ENCODE measurements at regions not wholly inside any gene's neighbourhood (a gene's known extent, or its start where the extent isn't known, plus 50 kb on each side); places are given as distances from the start of the nearest gene placed in this dataset.
A peak's percentile ranks its signal among the peaks of the same experiment; 100 is the strongest.

- TF ChIP-seq POLR2A (IDR thresholded peaks at IDR 0.05): no peak
- TF ChIP-seq, protein P1, sequence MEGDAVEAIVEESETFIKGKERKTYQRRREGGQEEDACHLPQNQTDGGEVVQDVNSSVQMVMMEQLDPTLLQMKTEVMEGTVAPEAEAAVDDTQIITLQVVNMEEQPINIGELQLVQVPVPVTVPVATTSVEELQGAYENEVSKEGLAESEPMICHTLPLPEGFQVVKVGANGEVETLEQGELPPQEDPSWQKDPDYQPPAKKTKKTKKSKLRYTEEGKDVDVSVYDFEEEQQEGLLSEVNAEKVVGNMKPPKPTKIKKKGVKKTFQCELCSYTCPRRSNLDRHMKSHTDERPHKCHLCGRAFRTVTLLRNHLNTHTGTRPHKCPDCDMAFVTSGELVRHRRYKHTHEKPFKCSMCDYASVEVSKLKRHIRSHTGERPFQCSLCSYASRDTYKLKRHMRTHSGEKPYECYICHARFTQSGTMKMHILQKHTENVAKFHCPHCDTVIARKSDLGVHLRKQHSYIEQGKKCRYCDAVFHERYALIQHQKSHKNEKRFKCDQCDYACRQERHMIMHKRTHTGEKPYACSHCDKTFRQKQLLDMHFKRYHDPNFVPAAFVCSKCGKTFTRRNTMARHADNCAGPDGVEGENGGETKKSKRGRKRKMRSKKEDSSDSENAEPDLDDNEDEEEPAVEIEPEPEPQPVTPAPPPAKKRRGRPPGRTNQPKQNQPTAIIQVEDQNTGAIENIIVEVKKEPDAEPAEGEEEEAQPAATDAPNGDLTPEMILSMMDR (IDR thresholded peaks at IDR 0.05): no peak
- DNase-seq (no peak), ATAC-seq (no peak)
- Histone ChIP-seq H3K4me3 (no peak overlapping the region), H3K27me3 (no peaks in the 10 kb centered on the region), H3K27ac (no peak overlapping the region), H3K9me3 (no peaks in the 10 kb centered on the region), H3K4me1 (no peaks in the 10 kb centered on the region), H3K36me3 (replicated peaks in 1 of 2; ENCODE audit: insufficient read depth in 1 of 2, low read depth in 2 of 2) (no peaks in the 10 kb centered on the region)
- WGBS, 2 donors: 61 to 70% methylated on average over 3 of the region's 3 CpGs
- intact Hi-C loops (cut with DNase I): no loop called here
Observed at GRCh38 chrX:114077773-114078172, 506.1 kb upstream of the HTR2C start.

DNA sequence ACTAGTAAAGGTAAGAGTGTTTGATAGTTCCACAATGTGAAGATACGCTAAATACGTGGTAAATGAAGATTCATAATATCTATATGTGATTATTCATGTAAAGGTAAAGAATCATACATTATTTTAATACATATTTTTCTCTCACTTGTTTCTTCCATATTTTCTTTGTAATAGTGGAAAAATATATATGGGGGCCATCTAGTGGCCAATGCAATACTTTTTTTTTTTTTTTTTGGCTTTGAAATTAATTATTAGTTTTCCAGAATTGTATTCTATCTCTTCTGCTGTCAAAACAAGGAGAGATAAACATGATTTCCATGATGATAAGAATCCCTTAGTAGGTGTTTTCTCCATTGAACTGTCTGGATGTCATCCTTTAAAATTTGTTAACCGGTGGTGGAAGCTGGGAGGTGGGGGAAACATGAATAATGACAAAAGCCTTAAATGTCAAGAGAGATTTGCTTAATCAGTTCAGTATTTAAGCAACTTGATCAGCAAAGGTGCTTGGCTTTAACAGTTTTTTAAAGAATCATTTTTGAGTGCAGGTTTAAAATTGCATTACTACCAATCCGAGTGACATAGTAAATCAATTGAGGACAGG is 508.7 kb upstream of the HTR2C start:
- TF ChIP-seq, protein P1 (IDR thresholded peaks at IDR 0.05): peak in 1 of 7 experiments; percentile 23
- TF ChIP-seq POLR2A (IDR thresholded peaks at IDR 0.05): no peak
- no peaks in the 10 kb centered on the region for H3K27me3 ChIP-seq
- no peak overlapping the region for H3K27ac ChIP-seq
- 34 to 36% methylated on average over 4 of the region's 4 CpGs for WGBS, 2 donors
- intact Hi-C loops (cut with DNase I): no loop called here
- no peaks in the 10 kb centered on the region for H3K36me3 ChIP-seq (replicated peaks in 1 of 2; ENCODE audit: insufficient read depth in 1 of 2, low read depth in 2 of 2)
- no peak for DNase-seq
- no peak for ATAC-seq
- H3K4me3 ChIP-seq: no peak overlapping the region
- H3K9me3 ChIP-seq: no peaks in the 10 kb centered on the region
- H3K4me1 ChIP-seq: no peaks in the 10 kb centered on the region

DNA sequence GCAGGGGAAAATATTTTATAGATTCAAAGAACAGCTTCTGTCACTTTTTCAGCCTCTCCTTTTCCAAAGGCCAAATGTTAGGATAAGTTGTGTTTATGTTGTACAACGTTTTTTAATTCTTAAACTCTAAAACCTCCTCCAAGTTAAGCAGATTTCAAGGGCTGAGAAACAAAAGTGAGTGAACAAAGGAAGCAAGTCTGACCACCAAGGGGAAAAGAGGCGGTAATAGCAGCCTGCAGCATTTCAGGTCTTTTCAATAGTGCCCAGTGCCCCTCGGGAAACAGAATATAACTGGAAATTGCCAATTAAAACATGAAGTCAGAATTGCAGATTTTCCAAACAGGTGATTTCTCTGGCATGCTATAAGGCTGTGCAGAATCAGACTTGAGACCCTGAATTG is 510.0 kb upstream of the HTR2C start:
- ATAC-seq: no peak
- no peak for DNase-seq
- TF ChIP-seq POLR2A (IDR thresholded peaks at IDR 0.05): no peak
- TF ChIP-seq, protein P1 (IDR thresholded peaks at IDR 0.05): no peak
- Histone ChIP-seq H3K27me3 (no peaks in the 10 kb centered on the region), H3K4me1 (no peaks in the 10 kb centered on the region), H3K27ac (no peak overlapping the region), H3K36me3 (replicated peaks in 1 of 2; ENCODE audit: insufficient read depth in 1 of 2, low read depth in 2 of 2) (no peaks in the 10 kb centered on the region), H3K9me3 (no peaks in the 10 kb centered on the region), H3K4me3 (no peak overlapping the region)
- intact Hi-C loops (cut with DNase I): no loop called here
- WGBS, 2 donors: 18 to 24% methylated on average over 3 of the region's 3 CpGs

DNA sequence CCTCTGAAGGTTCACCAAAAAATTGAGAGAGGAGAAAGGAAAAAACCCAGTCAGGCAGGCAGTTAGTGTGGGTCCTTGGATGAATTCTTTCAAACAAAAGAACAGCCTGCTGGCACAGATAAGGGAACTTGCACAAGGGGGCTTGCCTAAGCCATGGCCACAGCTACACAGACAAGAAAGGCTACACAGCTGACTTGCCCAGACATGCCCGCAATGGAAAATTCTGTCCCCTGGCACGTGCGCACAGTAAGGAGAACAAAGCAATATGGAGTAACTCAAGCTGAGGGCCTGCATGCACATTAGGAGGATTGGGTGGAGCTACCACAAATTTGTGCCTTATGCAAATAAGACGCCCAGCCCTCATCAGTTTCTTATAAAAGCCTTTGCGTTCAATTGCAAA is 512.5 kb upstream of the HTR2C start:
- intact Hi-C loops (cut with DNase I): no loop called here
- TF ChIP-seq, protein P1 (IDR thresholded peaks at IDR 0.05): no peak
- TF ChIP-seq POLR2A (IDR thresholded peaks at IDR 0.05): no peak
- DNase-seq (no peak), ATAC-seq (no peak)
- no peaks in the 10 kb centered on the region for H3K27me3 ChIP-seq
- WGBS, 2 donors: 70 to 79% methylated on average over 2 to 5 of the region's 5 CpGs
- no peak overlapping the region for H3K4me3 ChIP-seq
- no peaks in the 10 kb centered on the region for H3K9me3 ChIP-seq
- H3K4me1 ChIP-seq: no peaks in the 10 kb centered on the region
- H3K36me3 ChIP-seq (replicated peaks in 1 of 2; ENCODE audit: insufficient read depth in 1 of 2, low read depth in 2 of 2): no peaks in the 10 kb centered on the region
- no peak overlapping the region for H3K27ac ChIP-seq

DNA sequence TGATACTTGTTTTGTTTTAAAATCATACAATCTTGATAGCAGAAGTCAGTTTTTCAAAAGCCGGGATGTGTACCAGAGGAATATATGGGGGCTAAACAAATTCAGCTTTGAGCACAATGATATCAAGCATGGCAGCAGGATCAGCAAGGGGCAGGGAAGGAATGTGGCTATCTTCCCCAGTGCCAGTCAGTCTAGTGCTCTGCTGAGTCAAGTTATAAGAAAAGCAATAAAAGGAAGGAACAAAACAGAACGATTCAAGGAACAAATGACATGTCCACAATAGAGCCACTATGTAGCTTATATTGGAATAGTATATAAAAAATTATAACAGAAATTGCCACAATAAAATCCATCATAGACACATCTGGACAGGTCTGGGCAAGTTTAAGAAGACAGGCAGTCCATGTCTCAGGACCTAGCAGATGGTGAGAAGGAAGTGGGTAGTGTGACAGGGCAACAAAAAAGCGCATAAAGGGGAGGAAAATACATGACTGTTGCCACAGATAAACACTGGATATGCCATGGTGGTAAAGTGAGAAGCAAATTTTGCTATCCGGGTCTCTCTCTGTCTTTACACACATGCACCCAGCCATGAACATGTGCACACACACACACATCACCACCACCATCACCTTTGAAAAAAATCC is 518.2 kb upstream of the HTR2C start:
- H3K4me1 ChIP-seq: no peaks in the 10 kb centered on the region

More for the DNA sequence above, 518.2 kb upstream of the HTR2C start:
- Histone ChIP-seq H3K36me3 (replicated peaks in 1 of 2; ENCODE audit: insufficient read depth in 1 of 2, low read depth in 2 of 2) (no peaks in the 10 kb centered on the region), H3K9me3 (no peaks in the 10 kb centered on the region), H3K27ac (no peak overlapping the region), H3K4me3 (no peak overlapping the region), H3K27me3 (no peaks in the 10 kb centered on the region)
- ATAC-seq: no peak
- DNase-seq: no peak
- 59 to 69% methylated on average over 4 of the region's 4 CpGs for WGBS, 2 donors
- TF ChIP-seq, protein P1 (IDR thresholded peaks at IDR 0.05): no peak
- TF ChIP-seq POLR2A (IDR thresholded peaks at IDR 0.05): no peak
- intact Hi-C loops (cut with DNase I): no loop called here
